H9 (cell line): ENCODE measurements at regions not wholly inside any gene's neighbourhood (a gene's known extent, or its start where the extent isn't known, plus 50 kb on each side); places are given as distances from the start of the nearest gene placed in this dataset.

Source experiments
- DNase-seq: peaks from one replicate; pipeline ENCODE4 v3.0.0-alpha.2; 2017
- H2AFZ ChIP-seq: one replicate; pipeline ENCODE4 v1.6.1; 2013; ENCODE audit warnings: mild to moderate bottlenecking, low read length, control low read depth, moderate library complexity
- H2AK5ac ChIP-seq: 2 replicates; pipeline ENCODE4 v1.6.1; 2013; ENCODE audit warnings: low read length, control low read depth, mixed read lengths; ENCODE audit not compliant: insufficient read length
- H2BK120ac ChIP-seq: one replicate; pipeline ENCODE4 v1.6.1; 2013; ENCODE audit warnings: low read depth, mild to moderate bottlenecking, low read length, control low read depth, inconsistent platforms; ENCODE audit not compliant: poor library complexity, severe bottlenecking
- H2BK12ac ChIP-seq: 2 replicates; pipeline ENCODE4 v1.6.1; 2013; ENCODE audit warnings: low read length, control low read depth, mixed read lengths, low read depth; ENCODE audit not compliant: insufficient read length
- H2BK15ac ChIP-seq: 2 replicates; pipeline ENCODE4 v1.6.1; 2013; ENCODE audit warnings: low read depth, low read length, control low read depth
- H2BK20ac ChIP-seq: one replicate; pipeline ENCODE4 v1.6.1; 2013; ENCODE audit warnings: low read depth, mild to moderate bottlenecking, low read length, control low read depth, inconsistent platforms; ENCODE audit not compliant: poor library complexity, severe bottlenecking
- H2BK5ac ChIP-seq: 2 replicates; pipeline ENCODE4 v1.6.1; 2013; ENCODE audit warnings: low read length, control low read depth, mixed read lengths; ENCODE audit not compliant: insufficient read length
- H3K14ac ChIP-seq: 2 replicates; pipeline ENCODE4 v1.6.1; 2013; ENCODE audit warnings: low read length, control low read depth; ENCODE audit not compliant: insufficient read depth
- H3K18ac ChIP-seq: 2 replicates; pipeline ENCODE4 v1.6.1; 2013; ENCODE audit warnings: low read depth, mild to moderate bottlenecking, mixed read lengths, low read length, control low read depth; ENCODE audit not compliant: insufficient read length
- H3K23ac ChIP-seq: 2 replicates; pipeline ENCODE4 v1.6.1; 2013; ENCODE audit warnings: low read length, control low read depth, mixed read lengths, low read depth; ENCODE audit not compliant: insufficient read length
- H3K23me2 ChIP-seq: 2 replicates; pipeline ENCODE4 v1.6.1; 2013; ENCODE audit warnings: low read depth, mild to moderate bottlenecking, mixed read lengths, low read length, control low read depth; ENCODE audit not compliant: insufficient read length, poor library complexity, severe bottlenecking
- H3K27ac ChIP-seq: 2 replicates; pipeline ENCODE4 v1.5.1; 2013; ENCODE audit warnings: low read length, control low read depth, mixed read lengths, low read depth; ENCODE audit not compliant: insufficient read length
- H3K27me3 ChIP-seq: 2 replicates; pipeline ENCODE4 v1.6.1; 2013; ENCODE audit warnings: low read length, control low read depth, inconsistent platforms; ENCODE audit not compliant: insufficient read depth
- H3K4ac ChIP-seq: 2 replicates; pipeline ENCODE4 v1.6.1; 2013; ENCODE audit warnings: low read depth, mild to moderate bottlenecking, control low read depth, inconsistent platforms, low read length, moderate library complexity
- H3K4me1 ChIP-seq: 2 replicates; pipeline ENCODE4 v1.6.1; 2013; ENCODE audit warnings: low read length, control low read depth, inconsistent platforms; ENCODE audit not compliant: insufficient read depth
- H3K4me2 ChIP-seq: 2 replicates; pipeline ENCODE4 v1.6.1; 2013; ENCODE audit warnings: low read length, control low read depth, mixed read lengths; ENCODE audit not compliant: insufficient read length, insufficient read depth
- H3K56ac ChIP-seq: 2 replicates; pipeline ENCODE4 v1.6.1; 2013; ENCODE audit warnings: low read depth, mild to moderate bottlenecking, mixed read lengths, low read length, control low read depth; ENCODE audit not compliant: insufficient read length
- H3K79me1 ChIP-seq: 2 replicates; pipeline ENCODE4 v1.6.1; 2013; ENCODE audit warnings: low read depth, mild to moderate bottlenecking, moderate library complexity, low read length, control low read depth, inconsistent platforms; ENCODE audit not compliant: insufficient read depth, poor library complexity, severe bottlenecking
- H3K79me2 ChIP-seq: 2 replicates; pipeline ENCODE4 v1.6.1; 2013; ENCODE audit warnings: low read length, control low read depth, inconsistent platforms; ENCODE audit not compliant: insufficient read depth
- H3K9ac ChIP-seq: 2 replicates; pipeline ENCODE4 v1.6.1; 2013; ENCODE audit warnings: low read length, control low read depth, mixed read lengths; ENCODE audit not compliant: insufficient read length; ENCODE audit errors: extremely low read depth
- H3K9me3 ChIP-seq: one replicate; pipeline ENCODE4 v1.6.1; 2013; ENCODE audit warnings: low read depth, low read length, inconsistent platforms; ENCODE audit not compliant: control insufficient read depth
- H3T11ph ChIP-seq: one replicate; pipeline ENCODE4 v1.6.1; 2013; ENCODE audit warnings: mild to moderate bottlenecking, low read length, control low read depth, inconsistent platforms
- H4K20me1 ChIP-seq: one replicate; pipeline ENCODE4 v1.6.1; 2013; ENCODE audit not compliant: control insufficient read depth, insufficient read length, insufficient read depth
- H4K5ac ChIP-seq: 2 replicates; pipeline ENCODE4 v1.6.1; 2013; ENCODE audit warnings: low read depth, mild to moderate bottlenecking, mixed read lengths, low read length, control low read depth; ENCODE audit not compliant: insufficient read length
- H4K8ac ChIP-seq: replicated peaks from 2 replicates; pipeline ENCODE4 v1.6.1; 2013; ENCODE audit warnings: low read length, control low read depth, mixed read lengths, low read depth; ENCODE audit not compliant: insufficient read length
- H4K91ac ChIP-seq: 2 replicates; pipeline ENCODE4 v1.6.1; 2013; ENCODE audit warnings: low read depth, mild to moderate bottlenecking, moderate library complexity, mixed read lengths, low read length, control low read depth; ENCODE audit not compliant: insufficient read length
- H3K27ac Mint-ChIP-seq, 3 experiments: 2 replicates in 2 of 3; 3 replicates in 1 of 3; pipeline ENCODE4 v1.8.0; 2020 to 2021; ENCODE audit warnings: mixed read lengths in 3 of 3, mild to moderate bottlenecking in 1 of 3, moderate library complexity in 1 of 3
- H3K27me3 Mint-ChIP-seq: 2 replicates; pipeline ENCODE4 v1.8.0; 2021; ENCODE audit warnings: low read depth, mild to moderate bottlenecking, moderate library complexity, mixed read lengths
- H3K36me3 Mint-ChIP-seq, 3 experiments: 2 replicates in 2 of 3; 3 replicates in 1 of 3; pipeline ENCODE4 v1.8.0; 2020 to 2021; ENCODE audit warnings: low read depth in 3 of 3, mixed read lengths in 3 of 3; ENCODE audit not compliant: insufficient read depth in 1 of 3
- H3K4me1 Mint-ChIP-seq, 2 experiments: 2 replicates each; pipeline ENCODE4 v1.8.0; 2020; ENCODE audit warnings: mixed read lengths in 2 of 2
- H3K4me3 Mint-ChIP-seq, 2 experiments: 2 replicates in 1 of 2; 3 replicates in 1 of 2; pipeline ENCODE4 v1.8.0; 2020 to 2021; ENCODE audit warnings: mild to moderate bottlenecking in 2 of 2, mixed read lengths in 2 of 2, moderate library complexity in 1 of 2
- H3K9me3 Mint-ChIP-seq, 2 experiments: 2 replicates in 1 of 2; 3 replicates in 1 of 2; pipeline ENCODE4 v1.8.0; 2020; ENCODE audit warnings: mild to moderate bottlenecking in 2 of 2, mixed read lengths in 2 of 2, moderate library complexity in 1 of 2
- CTCF ChIP-seq: fragments of 200-600 bp; sonication (generic); conservative IDR thresholded peaks from 3 replicates; pipeline ENCODE4 v1.8.0; 2021; ENCODE audit warnings: antibody characterized with exemption, mild to moderate bottlenecking
- WGBS: extraction: QIAGEN DNeasy Blood & Tissue Kit; methylation state at CpG from one replicate; pipeline ENCODE4 v1.1.7; 2013; ENCODE audit warnings: missing lambda C conversion rate, low lambda C conversion rate, mixed read lengths; ENCODE audit not compliant: insufficient read length; ENCODE audit errors: extremely low coverage; 5-methylcytosine and 5-hydroxymethylcytosine counted together

GRCh38 chr14:81709681-81710080 is 176.0 kb upstream of the SEL1L start:
- no peaks in the 10 kb centered on the region for H3K79me2 ChIP-seq

More at GRCh38 chr14:81709681-81710080, 176.0 kb upstream of the SEL1L start:
- Histone ChIP-seq H3K4me1 (no peaks in the 10 kb centered on the region), H3K23ac (no peak overlapping the region), H3K9me3 (no peaks in the 10 kb centered on the region), H3K4me2 (no peak overlapping the region), H4K8ac (no peak overlapping the region), H2BK20ac (no peak overlapping the region), H3T11ph (no peak overlapping the region), H2BK120ac (no peak overlapping the region), H3K14ac (no peak overlapping the region), H3K23me2 (no peaks in the 10 kb centered on the region), H3K27ac (no peak overlapping the region), H3K27me3 (no peaks in the 10 kb centered on the region), H3K9ac (no peak overlapping the region), H2BK5ac (no peak overlapping the region), H3K56ac (no peak overlapping the region), H4K20me1 (no peaks in the 10 kb centered on the region), H4K5ac (no peak overlapping the region), H4K91ac (no peak overlapping the region), H3K79me1 (no peaks in the 10 kb centered on the region), H2AK5ac (no peak overlapping the region), H2AFZ (no peak overlapping the region), H3K18ac (no peak overlapping the region), H2BK15ac (no peak overlapping the region), H2BK12ac (no peak overlapping the region), H3K4ac (no peak overlapping the region)
- Mint-ChIP-seq H3K27me3 (no peaks in the 10 kb centered on the region), H3K4me1 (no peaks in the 10 kb centered on the region), H3K9me3 (peaks cover 13 to 26% of the 10 kb centered on the region in 2 experiments), H3K36me3 (peaks cover 1 to 14% (median 6%) of the 10 kb centered on the region in 3 experiments; a peak in 6 of 7 replicates), H3K27ac (no peak overlapping the region), H3K4me3 (no peak overlapping the region)
- TF ChIP-seq CTCF, result no peak
- WGBS, result no CpG with 5 or more reads among the region's 6 CpGs
- no peak for DNase-seq
